ENCODE measurements at regions not wholly inside any gene's neighbourhood (a gene's known extent, or its start where the extent isn't known, plus 50 kb on each side); places are given as distances from the start of the nearest gene placed in this dataset.

- no peak for TF ChIP-seq NR4A1 (CRISPR knock-in tag; IDR thresholded peaks at IDR 0.05)
- TF ChIP-seq NR4A1 (tag; IDR thresholded peaks at IDR 0.05) = peak; percentile 43; the same call in 1 of the 2 replicates
- TF ChIP-seq ATF1 (CRISPR knock-in tag; IDR thresholded peaks at IDR 0.05) = no peak
- TF ChIP-seq ATF1 (tag; IDR thresholded peaks at IDR 0.05) = peak; percentile 60; the same call in 1 of the 2 replicates
- no peak for TF ChIP-seq BDP1 (IDR thresholded peaks at IDR 0.05; ENCODE audit: insufficient read depth, insufficient read length)
- no peak for TF ChIP-seq KLF10 (CRISPR knock-in tag; IDR thresholded peaks at IDR 0.05)
- TF ChIP-seq MAX (CRISPR knock-in tag; IDR thresholded peaks at IDR 0.05) = peak; percentile 60
- peak; percentile 72 for TF ChIP-seq TAF9B (IDR thresholded peaks at IDR 0.05; ENCODE audit: partially characterized antibody)
- TF ChIP-seq JUNB (CRISPR knock-in tag; conservative IDR thresholded peaks at IDR 0.05) = no peak
- TF ChIP-seq NFE2 (IDR thresholded peaks at IDR 0.05; ENCODE audit: low read depth) = peak; percentile 98
- peak in 1 of 2 experiments; percentile 56; a peak in 2 of 4 replicates for TF ChIP-seq MNT (conservative IDR thresholded peaks at IDR 0.05)
- TF ChIP-seq MEIS2 (IDR thresholded peaks at IDR 0.05; ENCODE audit: partially characterized antibody) = peak; percentile 90
- TF ChIP-seq FOXJ2 (tag; IDR thresholded peaks at IDR 0.05) = peak; percentile 93
- peak; percentile 88 for TF ChIP-seq ZNF592 (IDR thresholded peaks at IDR 0.05)
Measured at GRCh38 chr17:77875881-77876509, 82.5 kb upstream of the TNRC6C start (continued).
